ENCODE measurements at regions not wholly inside any gene's neighbourhood (a gene's known extent, or its start where the extent isn't known, plus 50 kb on each side); places are given as distances from the start of the nearest gene placed in this dataset.

DNA sequence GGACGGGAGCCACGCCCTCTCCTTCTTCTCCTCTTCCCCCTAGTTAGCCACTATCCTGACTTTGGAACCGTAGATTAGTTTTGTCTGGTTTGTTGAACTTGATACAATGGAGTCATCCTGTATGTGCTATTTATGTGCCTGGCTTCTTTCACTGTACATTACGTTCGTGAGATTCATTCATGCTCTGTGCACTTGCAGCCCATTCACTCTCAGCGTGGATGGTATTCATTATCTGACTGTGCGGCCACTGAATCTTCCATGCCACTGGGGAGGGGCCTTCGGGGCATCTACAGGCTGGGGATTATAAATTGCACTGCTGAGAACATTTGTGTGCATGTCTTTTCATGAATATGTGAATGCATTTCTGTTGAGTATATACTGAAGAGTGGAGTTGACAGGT, 262.5 kb downstream of the CDH26 start:
- DNase-seq, result no peak
- TF ChIP-seq, protein P1, sequence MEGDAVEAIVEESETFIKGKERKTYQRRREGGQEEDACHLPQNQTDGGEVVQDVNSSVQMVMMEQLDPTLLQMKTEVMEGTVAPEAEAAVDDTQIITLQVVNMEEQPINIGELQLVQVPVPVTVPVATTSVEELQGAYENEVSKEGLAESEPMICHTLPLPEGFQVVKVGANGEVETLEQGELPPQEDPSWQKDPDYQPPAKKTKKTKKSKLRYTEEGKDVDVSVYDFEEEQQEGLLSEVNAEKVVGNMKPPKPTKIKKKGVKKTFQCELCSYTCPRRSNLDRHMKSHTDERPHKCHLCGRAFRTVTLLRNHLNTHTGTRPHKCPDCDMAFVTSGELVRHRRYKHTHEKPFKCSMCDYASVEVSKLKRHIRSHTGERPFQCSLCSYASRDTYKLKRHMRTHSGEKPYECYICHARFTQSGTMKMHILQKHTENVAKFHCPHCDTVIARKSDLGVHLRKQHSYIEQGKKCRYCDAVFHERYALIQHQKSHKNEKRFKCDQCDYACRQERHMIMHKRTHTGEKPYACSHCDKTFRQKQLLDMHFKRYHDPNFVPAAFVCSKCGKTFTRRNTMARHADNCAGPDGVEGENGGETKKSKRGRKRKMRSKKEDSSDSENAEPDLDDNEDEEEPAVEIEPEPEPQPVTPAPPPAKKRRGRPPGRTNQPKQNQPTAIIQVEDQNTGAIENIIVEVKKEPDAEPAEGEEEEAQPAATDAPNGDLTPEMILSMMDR (IDR thresholded peaks at IDR 0.05; ENCODE audit: low read depth, low read length, missing control alignments), result no peak
- no peaks in the 10 kb centered on the region for H3K27me3 ChIP-seq (replicated peaks)
- in situ Hi-C loops (cut with HindIII; ENCODE audit: low pct_ligation_motif_present, low sequenced_read_pairs), result no loop called here
- H3K36me3 ChIP-seq (replicated peaks), result no peaks in the 10 kb centered on the region
- no peak overlapping the region for H3K4me3 ChIP-seq (ENCODE audit: low read depth, low read length)
- no peak overlapping the region for H3K27ac ChIP-seq

DNA sequence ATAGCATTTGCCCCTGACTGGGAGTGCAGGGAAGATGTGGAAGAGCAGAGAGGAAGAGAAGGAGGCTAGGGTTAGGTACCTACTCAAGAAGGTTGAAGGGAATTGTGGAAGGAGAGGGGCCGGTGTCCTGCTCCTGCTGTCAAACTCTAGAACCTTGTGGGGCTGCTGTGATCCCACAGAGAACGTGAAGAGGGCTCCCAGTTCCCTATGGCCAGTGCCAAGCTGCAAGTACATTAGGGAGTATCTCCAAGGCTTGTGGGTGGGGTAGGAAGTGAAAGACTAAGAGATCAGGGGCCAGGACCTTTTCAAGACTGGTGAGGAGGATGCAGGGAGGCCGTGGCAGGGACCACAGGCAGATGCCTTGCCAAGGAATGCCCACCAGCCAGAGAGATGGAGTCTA, 263.4 kb downstream of the CDH26 start:
- H3K27ac ChIP-seq, result no peak overlapping the region
- no peaks in the 10 kb centered on the region for H3K36me3 ChIP-seq (replicated peaks)
- TF ChIP-seq, protein P1 (IDR thresholded peaks at IDR 0.05; ENCODE audit: low read depth, low read length, missing control alignments), result no peak
- no peaks in the 10 kb centered on the region for H3K27me3 ChIP-seq (replicated peaks)
- DNase-seq, result no peak
- no peak overlapping the region for H3K4me3 ChIP-seq (ENCODE audit: low read depth, low read length)
- in situ Hi-C loops (cut with HindIII; ENCODE audit: low pct_ligation_motif_present, low sequenced_read_pairs), result no loop called here

- H3K36me3 ChIP-seq (replicated peaks), result no peaks in the 10 kb centered on the region
- in situ Hi-C loops (cut with HindIII; ENCODE audit: low pct_ligation_motif_present, low sequenced_read_pairs), result no loop called here
- TF ChIP-seq, protein P1 (IDR thresholded peaks at IDR 0.05; ENCODE audit: low read depth, low read length, missing control alignments), result no peak
These were observed 264.3 kb downstream of the CDH26 start for GRCh38 chr20:60222497-60222896.

GRCh38 chr20:60223174-60223573, 265.0 kb downstream of the CDH26 start:
- Histone ChIP-seq H3K4me3 (ENCODE audit: low read depth, low read length) (no peak overlapping the region), H3K27me3 (replicated peaks) (no peaks in the 10 kb centered on the region), H3K36me3 (replicated peaks) (no peaks in the 10 kb centered on the region), H3K27ac (no peak overlapping the region)
- DNase-seq, result no peak
- in situ Hi-C loops (cut with HindIII; ENCODE audit: low pct_ligation_motif_present, low sequenced_read_pairs), result no loop called here
- TF ChIP-seq, protein P1 (IDR thresholded peaks at IDR 0.05; ENCODE audit: low read depth, low read length, missing control alignments), result no peak

More at GRCh38 chr20:60222497-60222896, 264.3 kb downstream of the CDH26 start:
- Histone ChIP-seq H3K27me3 (replicated peaks) (no peaks in the 10 kb centered on the region), H3K27ac (no peak overlapping the region), H3K4me3 (ENCODE audit: low read depth, low read length) (no peak overlapping the region)
- DNase-seq, result no peak

- H3K27me3 ChIP-seq (replicated peaks), result no peaks in the 10 kb centered on the region
- no peaks in the 10 kb centered on the region for H3K36me3 ChIP-seq (replicated peaks)
- no peak overlapping the region for H3K27ac ChIP-seq
- in situ Hi-C loops (cut with HindIII; ENCODE audit: low pct_ligation_motif_present, low sequenced_read_pairs), result no loop called here
- DNase-seq, result no peak
- TF ChIP-seq, protein P1 (IDR thresholded peaks at IDR 0.05; ENCODE audit: low read depth, low read length, missing control alignments), result peak; percentile 79
- no peak overlapping the region for H3K4me3 ChIP-seq (ENCODE audit: low read depth, low read length)
These were observed 266.7 kb downstream of the CDH26 start for GRCh38 chr20:60224914-60225313.

- in situ Hi-C loops (cut with HindIII; ENCODE audit: low pct_ligation_motif_present, low sequenced_read_pairs), result no loop called here
- H3K4me3 ChIP-seq (ENCODE audit: low read depth, low read length), result no peak overlapping the region
- H3K27me3 ChIP-seq (replicated peaks), result no peaks in the 10 kb centered on the region
- TF ChIP-seq, protein P1 (IDR thresholded peaks at IDR 0.05; ENCODE audit: low read depth, low read length, missing control alignments), result no peak
- DNase-seq, result no peak
- no peaks in the 10 kb centered on the region for H3K36me3 ChIP-seq (replicated peaks)
- H3K27ac ChIP-seq, result no peak overlapping the region
These were observed 270.0 kb downstream of the CDH26 start for GRCh38 chr20:60228255-60228654.
